H9 (cell line): ENCODE measurements at regions not wholly inside any gene's neighbourhood (a gene's known extent, or its start where the extent isn't known, plus 50 kb on each side); places are given as distances from the start of the nearest gene placed in this dataset.

Experiments used
- DNase-seq: peaks from one replicate; pipeline ENCODE4 v3.0.0-alpha.2; 2017
- H2AFZ ChIP-seq: one replicate; pipeline ENCODE4 v1.6.1; 2013; ENCODE audit warnings: mild to moderate bottlenecking, low read length, control low read depth, moderate library complexity
- H2AK5ac ChIP-seq: 2 replicates; pipeline ENCODE4 v1.6.1; 2013; ENCODE audit warnings: low read length, control low read depth, mixed read lengths; ENCODE audit not compliant: insufficient read length
- H2BK120ac ChIP-seq: one replicate; pipeline ENCODE4 v1.6.1; 2013; ENCODE audit warnings: low read depth, mild to moderate bottlenecking, low read length, control low read depth, inconsistent platforms; ENCODE audit not compliant: poor library complexity, severe bottlenecking
- H2BK12ac ChIP-seq: 2 replicates; pipeline ENCODE4 v1.6.1; 2013; ENCODE audit warnings: low read length, control low read depth, mixed read lengths, low read depth; ENCODE audit not compliant: insufficient read length
- H2BK15ac ChIP-seq: 2 replicates; pipeline ENCODE4 v1.6.1; 2013; ENCODE audit warnings: low read depth, low read length, control low read depth
- H2BK20ac ChIP-seq: one replicate; pipeline ENCODE4 v1.6.1; 2013; ENCODE audit warnings: low read depth, mild to moderate bottlenecking, low read length, control low read depth, inconsistent platforms; ENCODE audit not compliant: poor library complexity, severe bottlenecking
- H2BK5ac ChIP-seq: 2 replicates; pipeline ENCODE4 v1.6.1; 2013; ENCODE audit warnings: low read length, control low read depth, mixed read lengths; ENCODE audit not compliant: insufficient read length
- H3K14ac ChIP-seq: 2 replicates; pipeline ENCODE4 v1.6.1; 2013; ENCODE audit warnings: low read length, control low read depth; ENCODE audit not compliant: insufficient read depth
- H3K18ac ChIP-seq: 2 replicates; pipeline ENCODE4 v1.6.1; 2013; ENCODE audit warnings: low read depth, mild to moderate bottlenecking, mixed read lengths, low read length, control low read depth; ENCODE audit not compliant: insufficient read length
- H3K23ac ChIP-seq: 2 replicates; pipeline ENCODE4 v1.6.1; 2013; ENCODE audit warnings: low read length, control low read depth, mixed read lengths, low read depth; ENCODE audit not compliant: insufficient read length
- H3K23me2 ChIP-seq: 2 replicates; pipeline ENCODE4 v1.6.1; 2013; ENCODE audit warnings: low read depth, mild to moderate bottlenecking, mixed read lengths, low read length, control low read depth; ENCODE audit not compliant: insufficient read length, poor library complexity, severe bottlenecking
- H3K27ac ChIP-seq: 2 replicates; pipeline ENCODE4 v1.5.1; 2013; ENCODE audit warnings: low read length, control low read depth, mixed read lengths, low read depth; ENCODE audit not compliant: insufficient read length
- H3K27me3 ChIP-seq: 2 replicates; pipeline ENCODE4 v1.6.1; 2013; ENCODE audit warnings: low read length, control low read depth, inconsistent platforms; ENCODE audit not compliant: insufficient read depth
- H3K4ac ChIP-seq: 2 replicates; pipeline ENCODE4 v1.6.1; 2013; ENCODE audit warnings: low read depth, mild to moderate bottlenecking, control low read depth, inconsistent platforms, low read length, moderate library complexity
- H3K4me1 ChIP-seq: 2 replicates; pipeline ENCODE4 v1.6.1; 2013; ENCODE audit warnings: low read length, control low read depth, inconsistent platforms; ENCODE audit not compliant: insufficient read depth
- H3K4me2 ChIP-seq: 2 replicates; pipeline ENCODE4 v1.6.1; 2013; ENCODE audit warnings: low read length, control low read depth, mixed read lengths; ENCODE audit not compliant: insufficient read length, insufficient read depth
- H3K56ac ChIP-seq: 2 replicates; pipeline ENCODE4 v1.6.1; 2013; ENCODE audit warnings: low read depth, mild to moderate bottlenecking, mixed read lengths, low read length, control low read depth; ENCODE audit not compliant: insufficient read length
- H3K79me1 ChIP-seq: 2 replicates; pipeline ENCODE4 v1.6.1; 2013; ENCODE audit warnings: low read depth, mild to moderate bottlenecking, moderate library complexity, low read length, control low read depth, inconsistent platforms; ENCODE audit not compliant: insufficient read depth, poor library complexity, severe bottlenecking
- H3K79me2 ChIP-seq: 2 replicates; pipeline ENCODE4 v1.6.1; 2013; ENCODE audit warnings: low read length, control low read depth, inconsistent platforms; ENCODE audit not compliant: insufficient read depth
- H3K9ac ChIP-seq: 2 replicates; pipeline ENCODE4 v1.6.1; 2013; ENCODE audit warnings: low read length, control low read depth, mixed read lengths; ENCODE audit not compliant: insufficient read length; ENCODE audit errors: extremely low read depth
- H3K9me3 ChIP-seq: one replicate; pipeline ENCODE4 v1.6.1; 2013; ENCODE audit warnings: low read depth, low read length, inconsistent platforms; ENCODE audit not compliant: control insufficient read depth
- H3T11ph ChIP-seq: one replicate; pipeline ENCODE4 v1.6.1; 2013; ENCODE audit warnings: mild to moderate bottlenecking, low read length, control low read depth, inconsistent platforms
- H4K20me1 ChIP-seq: one replicate; pipeline ENCODE4 v1.6.1; 2013; ENCODE audit not compliant: control insufficient read depth, insufficient read length, insufficient read depth
- H4K5ac ChIP-seq: 2 replicates; pipeline ENCODE4 v1.6.1; 2013; ENCODE audit warnings: low read depth, mild to moderate bottlenecking, mixed read lengths, low read length, control low read depth; ENCODE audit not compliant: insufficient read length
- H4K8ac ChIP-seq: replicated peaks from 2 replicates; pipeline ENCODE4 v1.6.1; 2013; ENCODE audit warnings: low read length, control low read depth, mixed read lengths, low read depth; ENCODE audit not compliant: insufficient read length
- H4K91ac ChIP-seq: 2 replicates; pipeline ENCODE4 v1.6.1; 2013; ENCODE audit warnings: low read depth, mild to moderate bottlenecking, moderate library complexity, mixed read lengths, low read length, control low read depth; ENCODE audit not compliant: insufficient read length
- H3K27ac Mint-ChIP-seq, 3 experiments: 2 replicates in 2 of 3; 3 replicates in 1 of 3; pipeline ENCODE4 v1.8.0; 2020 to 2021; ENCODE audit warnings: mixed read lengths in 3 of 3, mild to moderate bottlenecking in 1 of 3, moderate library complexity in 1 of 3
- H3K27me3 Mint-ChIP-seq: 2 replicates; pipeline ENCODE4 v1.8.0; 2021; ENCODE audit warnings: low read depth, mild to moderate bottlenecking, moderate library complexity, mixed read lengths
- H3K36me3 Mint-ChIP-seq, 3 experiments: 2 replicates in 2 of 3; 3 replicates in 1 of 3; pipeline ENCODE4 v1.8.0; 2020 to 2021; ENCODE audit warnings: low read depth in 3 of 3, mixed read lengths in 3 of 3; ENCODE audit not compliant: insufficient read depth in 1 of 3
- H3K4me1 Mint-ChIP-seq, 2 experiments: 2 replicates each; pipeline ENCODE4 v1.8.0; 2020; ENCODE audit warnings: mixed read lengths in 2 of 2
- H3K4me3 Mint-ChIP-seq, 2 experiments: 2 replicates in 1 of 2; 3 replicates in 1 of 2; pipeline ENCODE4 v1.8.0; 2020 to 2021; ENCODE audit warnings: mild to moderate bottlenecking in 2 of 2, mixed read lengths in 2 of 2, moderate library complexity in 1 of 2
- H3K9me3 Mint-ChIP-seq, 2 experiments: 2 replicates in 1 of 2; 3 replicates in 1 of 2; pipeline ENCODE4 v1.8.0; 2020; ENCODE audit warnings: mild to moderate bottlenecking in 2 of 2, mixed read lengths in 2 of 2, moderate library complexity in 1 of 2
- CTCF ChIP-seq: fragments of 200-600 bp; sonication (generic); conservative IDR thresholded peaks from 3 replicates; pipeline ENCODE4 v1.8.0; 2021; ENCODE audit warnings: antibody characterized with exemption, mild to moderate bottlenecking
- WGBS: extraction: QIAGEN DNeasy Blood & Tissue Kit; methylation state at CpG from one replicate; pipeline ENCODE4 v1.1.7; 2013; ENCODE audit warnings: missing lambda C conversion rate, low lambda C conversion rate, mixed read lengths; ENCODE audit not compliant: insufficient read length; ENCODE audit errors: extremely low coverage; 5-methylcytosine and 5-hydroxymethylcytosine counted together

GRCh38 chr10:3647074-3647473 is 137.9 kb downstream of the KLF6 start:
- peak overlapping the region in 1 of 3 experiments; percentile 15; a peak in 1 of 7 replicates for H3K27ac Mint-ChIP-seq
- H3K9me3 ChIP-seq = no peaks in the 10 kb centered on the region
- no peak overlapping the region for H3K9ac ChIP-seq
- no peak for TF ChIP-seq CTCF
- H3K79me1 ChIP-seq = no peaks in the 10 kb centered on the region
- H3T11ph ChIP-seq = no peak overlapping the region
- no peak overlapping the region for H4K8ac ChIP-seq
- H4K20me1 ChIP-seq = no peaks in the 10 kb centered on the region
- H3K23me2 ChIP-seq = no peaks in the 10 kb centered on the region
- H3K23ac ChIP-seq = no peak overlapping the region
- no peak overlapping the region for H2BK20ac ChIP-seq
- no peak overlapping the region for H3K4me2 ChIP-seq
- no peaks in the 10 kb centered on the region; the same call in 1 of the 2 replicates for H3K4me1 ChIP-seq
- H3K56ac ChIP-seq = no peak overlapping the region
- no peak overlapping the region for H3K4ac ChIP-seq
- no CpG with 5 or more reads among the region's 8 CpGs for WGBS
- H2AFZ ChIP-seq = no peak overlapping the region
- no peak overlapping the region for H3K14ac ChIP-seq
- H3K4me1 Mint-ChIP-seq = peaks cover 0 to 9% of the 10 kb centered on the region in 2 experiments; a peak in 2 of 4 replicates
- no peak overlapping the region for H2BK5ac ChIP-seq
- H2BK15ac ChIP-seq = no peak overlapping the region
- no peak overlapping the region for H3K18ac ChIP-seq
- H3K27me3 ChIP-seq = no peaks in the 10 kb centered on the region
- H3K4me3 Mint-ChIP-seq = no peak overlapping the region
- H2AK5ac ChIP-seq = no peak overlapping the region
- H3K27ac ChIP-seq = no peak overlapping the region
- no peak overlapping the region for H4K91ac ChIP-seq
- DNase-seq = no peak
- no peak overlapping the region for H2BK12ac ChIP-seq
- H2BK120ac ChIP-seq = no peak overlapping the region
- no peaks in the 10 kb centered on the region for H3K27me3 Mint-ChIP-seq
- no peak overlapping the region for H4K5ac ChIP-seq
- no peaks in the 10 kb centered on the region; a peak in 2 of 5 replicates for H3K9me3 Mint-ChIP-seq
- no peaks in the 10 kb centered on the region for H3K79me2 ChIP-seq
- H3K36me3 Mint-ChIP-seq = no peaks in the 10 kb centered on the region; a peak in 1 of 7 replicates
